Amniotic epithelial cell (primary cell): ENCODE measurements at regions not wholly inside any gene's neighbourhood (a gene's known extent, or its start where the extent isn't known, plus 50 kb on each side); places are given as distances from the start of the nearest gene placed in this dataset.

ENCODE experiments used
- DNase-seq: peaks from one replicate; pipeline ENCODE4 v3.0.0-alpha.2; 2010; ENCODE audit warnings: low read depth

DNA sequence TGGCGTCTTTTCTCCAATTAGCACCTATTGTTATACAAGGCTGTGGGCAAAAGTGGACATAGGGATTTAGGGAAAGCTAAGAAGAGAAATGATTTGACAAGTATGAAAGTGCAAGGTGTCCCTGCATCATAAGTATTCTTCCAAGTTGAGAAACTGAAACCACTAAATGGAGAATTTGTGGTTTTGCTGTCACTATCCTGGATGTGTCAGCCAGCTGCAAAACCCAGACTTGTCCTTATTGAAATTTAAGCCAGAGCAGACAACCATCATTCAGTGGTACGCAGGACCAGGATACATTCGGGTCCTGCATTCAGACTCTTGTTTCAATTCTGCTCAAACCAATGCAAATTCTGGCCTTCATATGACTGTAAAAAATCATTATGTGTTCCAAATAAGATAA is 384.8 kb upstream of the TGFBR2 start:
- peak; percentile 56 for DNase-seq

DNA sequence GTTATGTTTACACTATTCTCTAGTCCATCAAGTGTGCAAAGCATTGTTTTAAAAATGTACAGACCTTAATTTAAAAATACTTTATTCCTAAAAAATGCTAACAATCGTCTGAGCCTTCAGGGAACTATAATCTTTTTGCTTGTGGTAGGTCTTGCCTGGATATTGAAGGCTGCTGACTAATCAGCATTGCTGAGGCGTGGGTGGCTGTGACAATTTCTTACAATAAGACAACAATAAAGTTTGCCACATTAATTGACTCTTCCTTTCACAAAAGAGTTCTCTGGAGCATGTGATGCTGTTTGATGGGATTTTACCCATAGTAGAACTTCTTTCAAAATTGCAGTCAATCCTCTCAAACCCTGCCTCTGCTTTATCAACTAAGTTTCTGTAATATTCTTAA is 384.0 kb upstream of the TGFBR2 start:
- DNase-seq, result no peak

DNA sequence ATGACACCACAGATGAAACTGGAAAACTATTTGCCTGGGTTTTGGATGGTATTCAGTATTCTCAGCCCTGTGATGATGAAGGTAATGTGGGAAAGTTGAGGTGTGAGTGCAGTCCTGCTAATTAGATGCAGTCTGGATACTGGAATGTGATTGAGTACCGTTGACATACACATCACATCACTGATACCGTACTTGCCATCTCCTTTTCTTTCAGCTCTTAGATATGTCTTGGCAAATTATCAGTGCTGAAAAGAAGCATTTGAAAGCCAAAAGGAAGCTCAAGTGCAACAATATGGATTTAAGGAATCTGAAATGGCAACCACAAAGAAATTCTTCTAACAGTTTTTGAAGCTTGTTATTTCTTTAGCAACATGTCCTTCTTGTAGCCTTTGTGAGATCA is 381.4 kb upstream of the TGFBR2 start:
- no peak for DNase-seq

DNA sequence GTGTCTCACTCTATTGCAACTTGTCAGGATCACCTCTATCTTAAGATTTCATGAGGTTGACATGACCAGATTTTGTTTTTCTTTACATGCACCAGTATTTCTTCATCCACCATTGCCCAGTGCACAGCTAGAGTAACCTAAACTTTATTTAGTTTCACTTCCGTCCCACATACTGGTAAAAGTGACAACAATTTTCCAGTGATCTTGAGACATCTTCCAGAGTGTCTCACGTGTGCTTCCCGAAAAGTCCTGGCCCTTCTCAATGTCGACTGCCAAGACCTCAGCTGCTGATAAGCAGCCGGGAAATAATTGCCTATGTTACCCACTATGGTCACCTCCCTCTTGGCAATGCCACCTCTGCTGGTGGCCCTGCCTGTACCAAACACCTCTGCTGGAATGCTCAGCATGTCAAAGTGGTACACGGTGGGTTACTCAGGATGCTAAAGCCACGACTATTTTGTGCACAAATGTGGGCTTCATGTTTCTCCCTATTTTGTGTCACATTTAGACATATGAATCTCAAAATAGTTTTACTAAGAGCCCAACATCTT is 379.7 kb upstream of the TGFBR2 start:
- no peak for DNase-seq

DNA sequence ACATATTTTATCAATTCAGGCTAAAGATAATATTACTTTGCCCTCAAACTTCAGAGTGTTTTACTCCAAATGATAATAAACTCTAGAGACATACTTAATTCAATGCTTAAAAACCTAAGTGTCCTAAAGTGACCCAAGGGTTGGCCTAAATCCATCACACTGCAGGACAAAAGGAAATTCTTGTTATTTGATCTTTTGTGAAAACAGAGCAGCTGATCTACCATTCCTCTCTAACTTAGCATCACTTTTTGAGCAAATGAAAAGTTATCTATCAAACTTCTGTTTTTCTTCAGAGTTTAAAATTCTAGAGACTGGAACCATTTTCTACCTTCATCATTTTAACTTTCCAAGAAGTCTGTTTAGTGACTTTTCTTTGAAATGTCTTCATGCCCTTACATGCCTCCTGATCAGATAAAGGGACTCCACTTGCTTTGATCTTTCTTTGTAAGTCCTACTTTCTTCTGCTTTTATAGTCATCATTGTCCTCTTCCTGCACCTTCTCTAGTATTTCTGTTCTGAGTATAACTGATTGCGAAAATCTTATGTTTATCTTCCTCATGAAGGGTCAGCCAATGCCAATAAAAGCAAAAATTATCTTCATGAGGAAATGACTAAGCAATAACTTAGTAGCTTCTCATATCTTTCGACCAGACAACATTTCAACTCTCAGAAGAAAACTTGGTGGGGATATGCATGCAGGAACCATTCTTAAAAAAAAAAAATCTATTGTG is 378.7 kb upstream of the TGFBR2 start:
- DNase-seq, result peak; percentile 95

DNA sequence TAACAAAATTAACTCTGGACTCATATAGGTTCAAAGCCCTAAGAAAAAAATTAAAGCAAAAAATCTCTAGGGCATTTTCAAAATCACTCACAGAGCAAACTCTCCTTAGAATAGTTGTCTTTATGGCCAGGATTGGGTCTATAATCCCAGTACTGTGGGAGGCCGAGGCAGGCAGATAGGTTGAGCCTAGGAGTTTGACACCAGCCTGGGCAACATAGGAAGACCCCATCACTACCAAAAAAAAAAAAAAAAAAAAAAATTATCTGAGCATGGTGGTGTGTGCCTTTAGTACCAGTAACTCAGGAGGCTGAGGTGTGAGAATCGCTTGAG is 378.1 kb upstream of the TGFBR2 start:
- DNase-seq, result no peak

DNA sequence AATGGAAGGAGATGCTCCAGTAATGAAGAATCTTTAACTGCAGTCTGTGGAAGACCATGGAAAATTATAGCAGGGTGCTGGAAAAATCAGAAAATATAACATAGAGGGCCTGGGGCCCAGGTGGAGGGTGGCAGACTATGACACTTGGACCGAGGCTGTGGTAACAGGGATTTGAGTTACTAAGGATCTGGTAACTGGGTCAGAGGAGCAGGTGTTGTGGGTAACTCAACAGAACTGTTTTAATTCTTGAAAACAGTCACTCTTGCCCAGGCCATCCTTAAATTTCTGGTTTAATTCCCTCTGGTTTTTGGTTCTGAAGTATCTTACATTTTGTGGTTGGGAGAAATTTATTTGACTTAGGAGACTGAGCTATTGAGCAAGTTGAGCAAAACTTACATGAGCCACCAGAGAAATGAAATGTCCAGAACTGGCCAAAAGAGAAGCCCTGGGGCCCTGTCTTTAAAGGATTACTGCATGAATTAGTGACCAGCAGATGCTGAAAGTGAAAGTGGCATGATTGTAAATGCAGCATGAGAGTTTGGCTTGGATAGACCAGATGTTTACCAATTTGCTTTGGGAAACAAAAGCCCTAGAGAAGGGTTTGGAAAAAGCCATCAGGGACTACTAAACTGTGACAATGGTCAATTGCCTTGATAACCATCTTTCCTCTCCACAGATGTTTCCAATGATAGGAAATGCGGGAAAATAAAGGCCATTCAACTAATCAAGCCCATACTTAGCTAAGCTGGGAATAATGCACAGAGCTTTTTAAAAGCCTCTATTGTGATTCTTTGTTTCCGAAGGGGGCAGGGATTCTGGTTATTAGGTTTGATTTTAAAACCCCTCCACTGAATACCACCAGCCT is 374.9 kb upstream of the TGFBR2 start:
- peak; percentile 77 for DNase-seq

DNA sequence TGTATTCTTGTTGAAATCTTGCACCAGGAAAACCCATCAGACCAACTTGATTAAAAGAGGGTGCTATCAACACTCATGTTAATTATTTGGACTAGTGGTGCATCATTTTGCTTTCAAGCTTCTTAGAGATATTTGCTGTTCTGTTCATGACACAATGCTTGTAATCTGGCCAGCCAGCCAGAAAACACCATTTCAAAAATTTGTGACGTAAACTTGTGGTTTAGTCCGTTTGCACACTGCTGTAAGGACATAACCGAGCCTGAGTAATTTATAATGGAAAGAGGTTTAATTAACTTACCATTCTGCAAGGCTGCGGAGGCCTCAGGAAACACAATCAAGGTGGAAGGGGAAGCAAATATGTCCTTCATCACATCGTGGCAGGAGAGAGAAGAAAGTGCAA is 374.3 kb upstream of the TGFBR2 start:
- DNase-seq, result peak; percentile 95

DNA sequence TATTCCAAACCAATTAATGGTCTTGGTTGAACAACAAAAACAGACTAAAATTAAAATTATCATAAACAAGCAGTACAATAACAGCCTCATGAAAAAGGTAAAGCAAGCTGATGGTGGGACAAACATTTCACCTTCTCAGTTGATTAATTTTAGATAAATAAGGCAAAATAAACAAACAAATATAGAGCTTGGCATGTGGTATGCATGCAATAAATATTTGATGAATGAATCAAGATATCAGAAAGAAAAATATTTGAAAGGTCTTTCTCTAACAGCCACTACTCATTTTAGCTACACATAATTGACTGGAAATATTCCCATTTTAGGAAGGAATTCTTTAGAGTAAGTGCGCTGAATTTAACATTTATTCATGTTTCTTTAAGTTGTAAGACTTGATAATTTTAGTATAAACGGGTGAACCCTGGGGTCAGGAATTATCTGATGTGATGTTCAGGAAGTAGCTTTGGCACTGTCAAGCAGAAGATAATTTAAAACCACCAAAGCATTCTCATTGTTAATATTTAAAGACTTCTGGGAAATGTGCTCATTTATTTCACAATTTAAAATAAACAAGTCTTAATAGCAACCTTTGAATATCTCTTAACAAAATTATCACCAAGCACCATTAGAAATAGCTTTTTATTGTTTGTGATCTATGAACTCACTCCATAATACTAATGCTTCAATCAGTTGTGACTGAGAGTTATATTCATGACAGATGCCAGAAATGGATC is 372.3 kb upstream of the TGFBR2 start:
- DNase-seq, result peak; percentile 35

DNA sequence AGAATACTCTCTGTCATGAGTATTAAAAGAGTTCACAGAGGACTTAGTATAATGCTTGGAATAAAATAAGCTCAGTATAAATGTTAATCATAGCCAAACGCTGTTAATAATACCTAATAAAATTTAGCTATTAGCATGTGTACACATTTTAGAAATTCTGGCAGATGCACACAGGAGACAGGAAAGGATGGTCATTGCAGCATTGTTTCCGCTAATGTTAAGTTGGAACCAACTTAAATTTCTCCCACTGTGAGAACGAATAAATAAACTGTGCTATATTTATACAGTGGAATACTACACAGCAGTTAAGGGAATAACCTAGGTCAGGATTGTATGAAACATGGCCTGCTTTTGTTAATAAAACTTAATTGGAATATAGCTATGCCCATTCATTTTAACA is 370.4 kb upstream of the TGFBR2 start:
- DNase-seq, result no peak

DNA sequence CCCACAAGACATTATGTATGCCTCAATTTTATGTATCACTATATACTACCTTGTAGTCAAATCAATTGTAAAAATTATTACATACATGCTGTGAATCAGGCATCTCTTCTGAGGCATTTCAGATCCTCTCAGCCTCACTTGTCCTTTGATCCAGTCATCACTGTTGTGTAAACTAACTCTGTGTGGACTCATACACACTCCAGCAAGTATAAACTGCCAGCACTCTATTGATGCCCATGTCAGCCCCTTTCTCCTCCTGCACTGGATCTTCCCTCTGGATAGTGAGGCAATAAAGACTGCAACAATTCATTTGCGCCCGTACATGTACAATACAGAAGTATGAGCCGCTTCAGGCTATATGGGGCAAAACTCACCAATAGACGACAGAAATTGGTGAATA is 364.7 kb upstream of the TGFBR2 start:
- peak; percentile 20 for DNase-seq

DNA sequence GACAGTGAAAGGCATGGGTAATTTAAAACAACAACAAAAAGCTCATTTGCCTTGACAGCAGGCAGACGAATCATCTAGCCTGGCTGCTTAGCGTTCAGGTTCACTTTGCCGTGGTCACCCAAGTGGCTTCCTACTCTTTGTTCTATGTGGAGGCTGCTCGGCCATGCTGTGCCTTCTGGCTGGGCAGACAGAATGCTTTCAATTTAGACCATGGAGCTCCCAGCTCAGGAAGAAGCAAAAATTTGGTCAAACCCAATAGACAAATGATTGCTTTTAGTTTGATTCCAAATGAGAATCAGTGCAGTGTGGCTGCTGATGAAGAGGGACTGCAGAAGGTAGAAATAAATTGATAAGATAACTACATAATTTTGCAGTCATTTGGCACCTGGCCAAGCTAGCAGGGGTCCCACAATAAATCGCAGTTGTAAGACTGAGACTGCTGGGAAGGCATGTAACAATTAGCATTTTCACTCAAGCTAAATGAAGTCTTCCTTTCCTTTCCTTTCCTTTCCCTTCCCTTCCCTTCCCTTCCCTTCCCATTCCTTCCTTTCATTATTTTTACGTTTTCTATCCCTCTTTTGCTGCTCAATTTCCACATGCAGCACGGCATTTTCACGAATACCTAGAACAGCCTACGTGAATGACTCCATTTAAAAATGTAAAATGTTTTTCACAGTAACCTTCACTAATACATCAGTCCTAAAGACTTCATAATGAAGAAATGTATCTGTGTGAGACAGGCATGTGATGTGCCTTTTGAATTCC is 360.4 kb upstream of the TGFBR2 start:
- no peak for DNase-seq

DNA sequence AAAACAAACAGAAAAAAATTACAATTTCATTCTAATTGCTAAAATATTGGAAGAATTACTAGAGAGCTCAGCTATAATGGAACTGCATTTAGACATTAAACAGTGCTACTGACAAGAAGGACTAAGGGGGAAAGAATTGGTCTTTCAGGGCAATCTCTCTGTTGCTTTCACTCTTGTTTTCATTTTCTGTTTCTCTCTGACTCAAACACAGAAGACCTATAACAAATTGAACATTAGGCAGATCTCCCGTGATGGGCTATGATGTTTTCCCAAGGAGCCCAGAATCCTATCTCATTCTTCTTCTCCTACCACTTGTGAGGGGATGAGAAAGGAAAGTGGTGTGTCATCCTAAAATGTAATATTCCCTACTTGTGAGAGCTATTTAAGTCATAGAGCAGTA is 358.0 kb upstream of the TGFBR2 start:
- no peak for DNase-seq

DNA sequence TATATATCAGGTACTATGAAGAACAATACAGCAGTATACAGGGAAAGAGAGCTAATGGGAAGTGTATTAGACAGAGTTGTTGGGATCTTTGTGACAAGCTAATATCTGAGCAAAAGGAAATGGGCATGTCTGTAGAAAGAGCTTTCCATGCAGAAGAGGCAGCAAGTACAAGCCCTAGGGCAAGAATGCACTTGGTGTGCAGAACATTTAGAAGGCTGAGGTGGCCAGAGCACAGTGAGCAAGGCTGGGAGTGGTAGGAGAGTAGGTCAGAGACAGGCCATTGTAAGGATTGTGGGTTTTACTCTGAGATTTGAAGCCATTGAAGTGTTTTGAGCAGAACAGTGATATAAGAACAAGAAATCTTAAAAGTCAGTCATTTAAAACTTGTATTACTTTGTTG is 353.9 kb upstream of the TGFBR2 start:
- DNase-seq, result no peak

DNA sequence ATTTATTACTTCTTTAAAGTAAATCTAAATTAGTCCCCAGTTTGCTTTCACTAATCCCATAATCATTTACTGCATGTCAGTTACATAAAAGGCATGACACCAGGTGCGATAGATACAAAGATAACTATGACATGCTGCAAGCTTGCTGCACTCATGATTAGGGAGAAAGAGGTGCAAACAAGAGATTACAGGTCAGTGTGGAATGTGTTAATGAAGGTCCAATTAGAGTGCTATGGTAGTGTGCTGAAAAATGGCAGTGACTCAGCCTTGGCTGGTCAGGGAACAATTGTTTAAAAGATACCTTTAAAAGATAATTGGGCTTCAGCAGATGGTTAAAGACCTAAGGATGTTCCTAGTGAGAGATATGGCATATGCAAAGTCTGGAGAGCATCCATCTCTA is 352.6 kb upstream of the TGFBR2 start:
- DNase-seq, result no peak

DNA sequence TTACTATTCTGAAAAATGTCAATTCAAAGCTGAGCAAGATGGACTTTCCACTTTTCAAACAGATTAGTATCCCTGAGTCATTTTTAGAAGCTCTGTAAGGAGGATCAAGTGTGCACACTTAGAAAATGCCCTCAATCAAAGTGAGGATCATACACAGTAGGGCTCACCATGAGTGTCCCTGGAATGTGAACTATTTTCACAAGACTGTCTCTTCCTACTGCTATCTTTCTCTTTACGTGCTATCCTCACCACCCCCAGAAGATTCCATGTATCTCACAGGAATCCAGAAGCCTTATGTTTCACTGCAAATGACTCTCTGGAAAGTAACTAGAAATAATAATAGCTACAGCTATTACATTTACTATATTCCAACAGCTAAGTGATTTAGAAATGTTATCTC is 349.9 kb upstream of the TGFBR2 start:
- DNase-seq, result peak; percentile 64

DNA sequence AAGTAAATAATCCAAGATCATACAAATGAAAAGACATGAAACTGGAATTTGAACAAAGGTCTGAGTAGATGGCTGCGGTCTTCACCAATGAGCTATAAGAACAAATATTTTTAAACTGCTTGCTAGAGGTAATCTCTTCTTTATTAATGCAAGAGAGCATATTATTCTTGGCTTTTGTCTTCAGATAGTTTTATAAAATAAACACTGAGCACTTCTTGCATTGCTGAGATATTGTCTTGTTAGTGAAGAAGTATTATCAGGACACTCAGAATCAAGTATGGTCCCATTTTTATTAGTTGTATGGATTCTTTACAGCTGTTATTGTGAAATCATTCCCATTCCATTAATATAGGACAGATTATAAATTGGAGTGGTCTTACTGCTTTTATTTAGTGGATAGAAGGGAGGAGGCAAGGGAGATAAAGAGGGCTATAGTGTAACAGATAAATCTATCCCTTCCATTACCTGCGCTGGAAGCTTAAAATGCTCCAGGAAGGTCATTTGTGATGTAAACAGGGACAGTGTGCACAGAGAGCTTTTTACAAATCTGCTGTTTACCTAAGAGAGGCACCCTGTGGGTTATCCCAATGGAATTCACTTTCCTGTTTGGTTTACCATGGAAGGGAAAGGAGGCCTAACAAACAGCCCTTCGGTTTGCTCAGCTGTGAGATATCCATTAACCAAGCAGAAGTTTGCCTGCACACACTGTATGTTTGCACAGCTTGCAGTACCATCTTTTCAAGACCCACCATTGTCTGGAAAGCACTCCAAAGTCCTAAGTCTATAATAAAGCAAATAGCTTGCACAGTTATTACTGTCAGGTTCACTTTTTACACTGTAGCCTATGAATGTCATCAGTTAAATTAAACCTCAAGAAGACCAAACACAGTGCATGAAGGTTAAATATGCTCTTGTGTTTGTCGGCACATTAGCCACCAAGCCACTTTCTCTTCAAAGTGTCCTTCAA is 347.7 kb upstream of the TGFBR2 start:
- no peak for DNase-seq

DNA sequence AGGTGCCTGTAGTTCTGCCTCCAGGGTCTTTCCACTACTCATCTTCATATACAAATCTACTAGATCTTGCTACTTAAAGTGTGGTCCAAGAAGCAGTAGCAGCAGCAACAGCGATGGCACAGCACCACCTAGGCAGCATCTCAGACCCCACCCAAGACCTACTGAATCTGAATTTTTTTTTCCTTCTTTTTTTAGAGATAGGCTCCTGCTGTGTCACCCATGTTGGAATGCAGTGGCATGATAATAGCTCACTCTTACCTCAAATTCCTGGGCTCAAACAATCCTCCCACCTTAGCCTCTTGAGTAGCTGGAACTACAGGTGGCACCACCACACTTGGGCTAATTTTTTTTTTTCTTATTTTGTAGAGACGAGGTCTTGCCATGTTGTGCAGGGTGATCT is 346.7 kb upstream of the TGFBR2 start:
- no peak for DNase-seq

DNA sequence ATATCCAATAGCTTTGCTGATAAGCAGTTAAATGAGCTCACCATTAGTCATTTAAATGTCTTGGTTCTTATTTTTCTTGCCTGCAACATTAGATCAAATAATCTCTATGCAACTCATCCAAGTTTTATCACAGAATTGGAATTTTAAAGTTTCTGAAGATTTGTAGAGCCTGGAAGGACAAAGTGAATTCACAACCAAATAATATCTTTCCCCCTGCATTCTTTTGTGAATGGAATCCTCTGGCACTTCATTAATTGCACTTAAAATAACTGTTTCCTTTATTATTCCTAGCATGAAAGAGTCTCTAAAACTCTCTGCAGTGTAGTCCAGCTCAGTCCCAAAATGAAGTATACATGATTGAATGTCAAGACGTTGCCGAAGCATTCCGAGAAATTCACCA is 345.6 kb upstream of the TGFBR2 start:
- no peak for DNase-seq

DNA sequence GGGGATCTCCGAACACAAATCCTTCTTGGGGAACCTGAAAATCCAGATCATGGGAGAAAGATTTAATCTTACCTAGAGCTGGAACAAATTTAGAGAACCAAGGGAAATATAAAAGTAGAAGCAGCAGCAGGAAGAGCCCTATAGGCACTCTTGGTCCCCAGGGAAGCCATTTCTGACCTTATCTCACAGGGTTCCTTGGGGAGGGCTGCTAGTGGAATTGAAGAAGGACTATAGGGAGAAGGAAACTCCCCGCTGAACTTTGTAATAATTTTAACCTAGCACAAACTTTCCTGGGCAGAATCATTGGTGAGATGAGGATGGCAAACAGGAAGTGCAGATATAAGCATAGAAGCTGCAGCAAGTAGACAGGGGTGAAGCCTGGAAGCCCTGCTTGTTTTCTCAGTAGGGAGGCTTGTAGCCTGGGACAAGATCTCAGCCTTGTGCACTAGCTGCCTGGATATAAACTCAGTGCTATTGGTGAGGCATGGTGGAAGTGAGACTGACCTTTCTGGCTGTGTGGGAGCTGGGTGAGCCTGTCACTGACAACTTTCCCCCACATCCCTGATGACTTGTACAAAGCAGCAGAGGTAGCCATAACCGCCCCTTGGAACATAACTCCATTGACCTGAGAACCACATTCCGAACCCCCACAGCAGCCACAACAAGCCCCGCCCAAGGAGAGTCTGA is 343.0 kb upstream of the TGFBR2 start:
- no peak for DNase-seq
